ENCODE measurements at regions not wholly inside any gene's neighbourhood (a gene's known extent, or its start where the extent isn't known, plus 50 kb on each side); places are given as distances from the start of the nearest gene placed in this dataset.

GRCh38 chr10:61301575-61301974, 151.6 kb downstream of the TMEM26 start:
- TF ChIP-seq POLR2A (IDR thresholded peaks at IDR 0.05) = no peak
- no peak for TF ChIP-seq CTCF (IDR thresholded peaks at IDR 0.05)

All from testis (tissue), 2 donors.